GM12878 (cell line): ENCODE measurements at regions not wholly inside any gene's neighbourhood (a gene's known extent, or its start where the extent isn't known, plus 50 kb on each side); places are given as distances from the start of the nearest gene placed in this dataset.

Source experiments
- ATAC-seq: fragments of 200-7000 bp; cut with Tn5 transposase; 3 replicates; pipeline ENCODE4 v1.9.1; 2020; ENCODE audit warnings: mild to moderate bottlenecking, moderate library complexity
- BruUV-seq: library from RNA; stranded (reverse); fragments of 400-500 nt; replicated peaks from 2 replicates; lab custom pipeline; 2021; lab: Mats Ljungman, UMichigan
- CTCF ChIA-PET: fragments of 300-600 bp; sonication (Branson Sonifier 250); formaldehyde crosslinking; extraction: SDS; loops from one replicate; lab custom pipeline; 2021; ENCODE audit warnings: inconsistent platforms; lab: Yijun Ruan, JAX
- POLR2A ChIA-PET: fragments of 350-600 bp; formaldehyde crosslinking; extraction: SDS; loops from one replicate; lab custom pipeline; 2021; ENCODE audit warnings: inconsistent platforms; lab: Charles Lee
- RAD21 ChIA-PET: fragments of 300-600 bp; sonication (Branson Sonifier 250); formaldehyde crosslinking; loops from one replicate; lab custom pipeline; 2023; ENCODE audit warnings: antibody characterized with exemption; ENCODE audit not compliant: unreplicated experiment; lab: Charles Lee
- SMC1A ChIA-PET: fragments of 300-600 bp; sonication (Branson Sonifier 250); formaldehyde crosslinking; loops from one replicate; lab custom pipeline; 2023; ENCODE audit not compliant: unreplicated experiment, uncharacterized antibody; lab: Charles Lee
- DNase-seq: peaks from one replicate; pipeline ENCODE4 v3.0.0-alpha.2; 2011; ENCODE audit warnings: low read depth, low spot score
- FAIRE-seq: peaks from 3 replicates; lab custom pipeline; 2011; peaks lifted over from hg19 to GRCh38; lab: Jason Lieb, UNC
- H2AFZ ChIP-seq: 2 replicates; pipeline ENCODE4 v1.6.0; 2011; ENCODE audit warnings: low read depth, low read length, control low read depth; ENCODE audit not compliant: control insufficient read depth
- H3K27ac ChIP-seq: 2 replicates; pipeline ENCODE4 v1.5.1; 2011; ENCODE audit warnings: control low read depth; ENCODE audit not compliant: control insufficient read depth, insufficient read depth
- H3K27me3 ChIP-seq, 2 experiments: replicated peaks in 1 of 2; 2 replicates each; pipeline versions ENCODE4 v1.6.0 to v1.6.1; 2011; ENCODE audit warnings: low read length in 1 of 2; ENCODE audit not compliant: control insufficient read depth in 2 of 2, insufficient read depth in 2 of 2
- H3K36me3 ChIP-seq, 2 experiments: 2 replicates each; pipeline ENCODE4 v1.5.1; 2011; ENCODE audit warnings: low read length in 1 of 2; ENCODE audit not compliant: control insufficient read depth in 2 of 2, insufficient read depth in 2 of 2
- H3K4me1 ChIP-seq: 2 replicates; pipeline ENCODE4 v1.6.1; 2011; ENCODE audit warnings: mild to moderate bottlenecking, low read length, moderate library complexity, mixed read lengths; ENCODE audit not compliant: control insufficient read depth, insufficient read depth
- H3K4me2 ChIP-seq: 2 replicates; pipeline ENCODE4 v1.6.0; 2011; ENCODE audit warnings: control low read depth; ENCODE audit not compliant: control insufficient read depth, insufficient read depth
- H3K4me3 ChIP-seq: fragments of 200-600 bp; sonication (generic); 2 replicates; pipeline ENCODE4 v1.5.1; 2016
- H3K79me2 ChIP-seq: 2 replicates; pipeline ENCODE4 v1.6.0; 2011; ENCODE audit warnings: low read length; ENCODE audit not compliant: control insufficient read depth, insufficient read depth
- H3K9ac ChIP-seq: 2 replicates; pipeline ENCODE4 v1.8.0; 2011; ENCODE audit warnings: low read length, control low read depth, mixed read lengths; ENCODE audit not compliant: control insufficient read depth, insufficient read depth
- H3K9me3 ChIP-seq: replicated peaks from 3 replicates; pipeline ENCODE4 v1.5.1; 2011; ENCODE audit warnings: mild to moderate bottlenecking, low read length; ENCODE audit not compliant: control insufficient read depth, insufficient read depth
- H4K20me1 ChIP-seq: 2 replicates; pipeline ENCODE4 v1.6.0; 2011; ENCODE audit not compliant: control insufficient read depth, insufficient read depth
- CBX5 ChIP-seq: sonication (generic); IDR thresholded peaks from 2 replicates; pipeline ENCODE4 v1.6.1; 2016; ENCODE audit warnings: low read depth, moderate library complexity, mild to moderate bottlenecking, inconsistent platforms
- CREB1 ChIP-seq: IDR thresholded peaks from 2 replicates; pipeline ENCODE4 v1.6.1; 2012; ENCODE audit warnings: low read depth, mild to moderate bottlenecking, inconsistent platforms
- FOS ChIP-seq: IDR thresholded peaks from 3 replicates; pipeline ENCODE4 v1.6.1; 2011; ENCODE audit warnings: borderline replicate concordance; ENCODE audit not compliant: insufficient read length; ENCODE audit errors: extremely low read depth
- GABPA ChIP-seq: IDR thresholded peaks from 2 replicates; pipeline ENCODE4 v1.6.1; 2014; ENCODE audit warnings: antibody characterized with exemption, low read depth, mild to moderate bottlenecking, inconsistent platforms
- HCFC1 ChIP-seq: fragments of 150-350 bp; IDR thresholded peaks from 2 replicates; pipeline ENCODE4 v1.6.1; 2014; ENCODE audit warnings: low read length
- MTA2 ChIP-seq: fragments of 450-650 bp; IDR thresholded peaks from 2 replicates; pipeline ENCODE4 v1.6.1; 2016; ENCODE audit warnings: low read depth, mild to moderate bottlenecking, moderate library complexity
- SMARCA5 ChIP-seq: fragments of 450-650 bp; IDR thresholded peaks from 2 replicates; pipeline ENCODE4 v1.6.1; 2017; ENCODE audit warnings: mild to moderate bottlenecking
- SREBF1 ChIP-seq: IDR thresholded peaks from 2 replicates; pipeline ENCODE4 v1.6.1; 2012; ENCODE audit warnings: mild to moderate bottlenecking, low read length
- ZNF207 ChIP-seq: fragments of 450-650 bp; IDR thresholded peaks from 2 replicates; pipeline ENCODE4 v1.6.1; 2014; ENCODE audit warnings: antibody characterized with exemption, mild to moderate bottlenecking, borderline replicate concordance
- ZZZ3 ChIP-seq: IDR thresholded peaks from 2 replicates; pipeline ENCODE4 v1.6.1; 2011; ENCODE audit warnings: low read depth; ENCODE audit not compliant: control insufficient read depth, insufficient read length
- WGBS: methylation state at CpG from one replicate; pipeline ENCODE4 v1.1.6; 2016; ENCODE audit warnings: low lambda C conversion rate; ENCODE audit not compliant: insufficient replicate concordance, insufficient coverage; ENCODE audit errors: missing lambda C conversion rate; 5-methylcytosine and 5-hydroxymethylcytosine counted together
- in situ Hi-C: fragments of 300-500 bp; cut with MboI; formaldehyde crosslinking; loops from 9 replicates; pipeline ENCODE4 v1.14.3; 2018; ENCODE audit warnings: mixed read lengths
- intact Hi-C: fragments of 100-400 bp; cut with micrococcal nuclease; formaldehyde crosslinking; loops from one replicate; pipeline ENCODE4 v1.14.2; 2022; ENCODE audit not compliant: unreplicated experiment
- TF ChIP-seq, protein P1 (sequence below): fragments of 450-650 bp; IDR thresholded peaks from 2 replicates; pipeline ENCODE4 v1.6.1; 2017; ENCODE audit warnings: mild to moderate bottlenecking, moderate library complexity
- TF ChIP-seq, protein P2 (sequence below): fragments of 150-350 bp; IDR thresholded peaks from 2 replicates; pipeline ENCODE4 v1.6.1; 2016; ENCODE audit warnings: low read depth, low read length

DNA sequence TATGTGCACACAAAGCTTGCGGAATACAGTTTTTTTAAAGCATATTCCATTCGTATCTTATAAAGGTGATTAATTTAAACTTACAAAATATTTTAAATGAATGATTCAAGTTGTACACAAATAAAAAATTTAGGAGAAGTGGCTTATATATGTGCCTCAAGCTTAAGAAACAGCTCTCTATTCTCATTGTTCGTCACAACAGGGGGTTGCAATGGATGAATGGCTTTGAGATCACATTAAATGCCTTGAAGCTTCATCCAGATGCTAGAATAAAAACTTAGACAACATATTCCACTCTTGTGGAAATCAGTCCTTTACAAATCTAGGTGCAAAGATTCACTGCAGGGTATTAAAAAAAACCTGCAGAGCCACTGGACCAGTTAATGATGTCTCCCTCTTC lies 303.9 kb upstream of the LRFN5 start:
- Histone ChIP-seq H3K9ac (no peak overlapping the region), H2AFZ (no peak overlapping the region), H3K4me3 (no peak overlapping the region), H3K36me3 (no peaks in the 10 kb centered on the region), H3K79me2 (no peaks in the 10 kb centered on the region), H3K4me1 (no peaks in the 10 kb centered on the region), H3K27me3 (no peaks in the 10 kb centered on the region), H4K20me1 (no peaks in the 10 kb centered on the region), H3K4me2 (no peak overlapping the region), H3K27ac (no peak overlapping the region), H3K9me3 (no peaks in the 10 kb centered on the region)
- intact Hi-C loops: no loop called here
- CTCF ChIA-PET: no interaction called here
- BruUV-seq: no TSS peak
- TF ChIP-seq ZZZ3: no peak
- no peak for TF ChIP-seq SMARCA5
- TF ChIP-seq HCFC1: no peak
- TF ChIP-seq FOS: no peak
- TF ChIP-seq, protein P1, sequence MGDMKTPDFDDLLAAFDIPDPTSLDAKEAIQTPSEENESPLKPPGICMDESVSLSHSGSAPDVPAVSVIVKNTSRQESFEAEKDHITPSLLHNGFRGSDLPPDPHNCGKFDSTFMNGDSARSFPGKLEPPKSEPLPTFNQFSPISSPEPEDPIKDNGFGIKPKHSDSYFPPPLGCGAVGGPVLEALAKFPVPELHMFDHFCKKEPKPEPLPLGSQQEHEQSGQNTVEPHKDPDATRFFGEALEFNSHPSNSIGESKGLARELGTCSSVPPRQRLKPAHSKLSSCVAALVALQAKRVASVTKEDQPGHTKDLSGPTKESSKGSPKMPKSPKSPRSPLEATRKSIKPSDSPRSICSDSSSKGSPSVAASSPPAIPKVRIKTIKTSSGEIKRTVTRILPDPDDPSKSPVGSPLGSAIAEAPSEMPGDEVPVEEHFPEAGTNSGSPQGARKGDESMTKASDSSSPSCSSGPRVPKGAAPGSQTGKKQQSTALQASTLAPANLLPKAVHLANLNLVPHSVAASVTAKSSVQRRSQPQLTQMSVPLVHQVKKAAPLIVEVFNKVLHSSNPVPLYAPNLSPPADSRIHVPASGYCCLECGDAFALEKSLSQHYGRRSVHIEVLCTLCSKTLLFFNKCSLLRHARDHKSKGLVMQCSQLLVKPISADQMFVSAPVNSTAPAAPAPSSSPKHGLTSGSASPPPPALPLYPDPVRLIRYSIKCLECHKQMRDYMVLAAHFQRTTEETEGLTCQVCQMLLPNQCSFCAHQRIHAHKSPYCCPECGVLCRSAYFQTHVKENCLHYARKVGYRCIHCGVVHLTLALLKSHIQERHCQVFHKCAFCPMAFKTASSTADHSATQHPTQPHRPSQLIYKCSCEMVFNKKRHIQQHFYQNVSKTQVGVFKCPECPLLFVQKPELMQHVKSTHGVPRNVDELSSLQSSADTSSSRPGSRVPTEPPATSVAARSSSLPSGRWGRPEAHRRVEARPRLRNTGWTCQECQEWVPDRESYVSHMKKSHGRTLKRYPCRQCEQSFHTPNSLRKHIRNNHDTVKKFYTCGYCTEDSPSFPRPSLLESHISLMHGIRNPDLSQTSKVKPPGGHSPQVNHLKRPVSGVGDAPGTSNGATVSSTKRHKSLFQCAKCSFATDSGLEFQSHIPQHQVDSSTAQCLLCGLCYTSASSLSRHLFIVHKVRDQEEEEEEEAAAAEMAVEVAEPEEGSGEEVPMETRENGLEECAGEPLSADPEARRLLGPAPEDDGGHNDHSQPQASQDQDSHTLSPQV: no peak
- no peak for TF ChIP-seq ZNF207
- no peak for TF ChIP-seq GABPA
- no peak for TF ChIP-seq CREB1
- no peak for TF ChIP-seq MTA2
- TF ChIP-seq CBX5: no peak
- TF ChIP-seq, protein P2, sequence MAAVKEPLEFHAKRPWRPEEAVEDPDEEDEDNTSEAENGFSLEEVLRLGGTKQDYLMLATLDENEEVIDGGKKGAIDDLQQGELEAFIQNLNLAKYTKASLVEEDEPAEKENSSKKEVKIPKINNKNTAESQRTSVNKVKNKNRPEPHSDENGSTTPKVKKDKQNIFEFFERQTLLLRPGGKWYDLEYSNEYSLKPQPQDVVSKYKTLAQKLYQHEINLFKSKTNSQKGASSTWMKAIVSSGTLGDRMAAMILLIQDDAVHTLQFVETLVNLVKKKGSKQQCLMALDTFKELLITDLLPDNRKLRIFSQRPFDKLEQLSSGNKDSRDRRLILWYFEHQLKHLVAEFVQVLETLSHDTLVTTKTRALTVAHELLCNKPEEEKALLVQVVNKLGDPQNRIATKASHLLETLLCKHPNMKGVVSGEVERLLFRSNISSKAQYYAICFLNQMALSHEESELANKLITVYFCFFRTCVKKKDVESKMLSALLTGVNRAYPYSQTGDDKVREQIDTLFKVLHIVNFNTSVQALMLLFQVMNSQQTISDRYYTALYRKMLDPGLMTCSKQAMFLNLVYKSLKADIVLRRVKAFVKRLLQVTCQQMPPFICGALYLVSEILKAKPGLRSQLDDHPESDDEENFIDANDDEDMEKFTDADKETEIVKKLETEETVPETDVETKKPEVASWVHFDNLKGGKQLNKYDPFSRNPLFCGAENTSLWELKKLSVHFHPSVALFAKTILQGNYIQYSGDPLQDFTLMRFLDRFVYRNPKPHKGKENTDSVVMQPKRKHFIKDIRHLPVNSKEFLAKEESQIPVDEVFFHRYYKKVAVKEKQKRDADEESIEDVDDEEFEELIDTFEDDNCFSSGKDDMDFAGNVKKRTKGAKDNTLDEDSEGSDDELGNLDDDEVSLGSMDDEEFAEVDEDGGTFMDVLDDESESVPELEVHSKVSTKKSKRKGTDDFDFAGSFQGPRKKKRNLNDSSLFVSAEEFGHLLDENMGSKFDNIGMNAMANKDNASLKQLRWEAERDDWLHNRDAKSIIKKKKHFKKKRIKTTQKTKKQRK: no peak
- no peak for TF ChIP-seq SREBF1
- no peak for DNase-seq
- SMC1A ChIA-PET: interaction anchor here (0.7 kb wide), 1 partner anchor 9 kb away, joined by 3 read pairs; no protein-coding TSS in a partner anchor
- no peak for ATAC-seq
- RAD21 ChIA-PET: no interaction called here
- POLR2A ChIA-PET: no interaction called here
- in situ Hi-C loops: no loop called here
- WGBS: 32% methylated on average over 3 of the region's 3 CpGs
- no peak for FAIRE-seq
